Chondrocyte (in vitro differentiated cells): ENCODE measurements at regions not wholly inside any gene's neighbourhood (a gene's known extent, or its start where the extent isn't known, plus 50 kb on each side); places are given as distances from the start of the nearest gene placed in this dataset.

Experiments
- DNase-seq: peaks from one replicate; pipeline ENCODE4 v3.0.0; 2021; ENCODE audit warnings: mixed read lengths, low spot score
- H3K27ac Mint-ChIP-seq: one replicate; pipeline ENCODE4 v1.8.0; 2021; ENCODE audit warnings: mild to moderate bottlenecking, moderate library complexity, mixed read lengths; ENCODE audit not compliant: unreplicated experiment
- H3K27me3 Mint-ChIP-seq: 2 replicates; pipeline ENCODE4 v1.8.0; 2021; ENCODE audit warnings: low read depth, mixed read lengths
- H3K36me3 Mint-ChIP-seq: 2 replicates; pipeline ENCODE4 v1.8.0; 2021; ENCODE audit warnings: low read depth, mixed read lengths
- H3K4me1 Mint-ChIP-seq: 2 replicates; pipeline ENCODE4 v1.8.0; 2021; ENCODE audit warnings: low read depth, mild to moderate bottlenecking, mixed read lengths
- H3K4me3 Mint-ChIP-seq: one replicate; pipeline ENCODE4 v1.8.0; 2021; ENCODE audit warnings: mild to moderate bottlenecking, moderate library complexity, mixed read lengths; ENCODE audit not compliant: unreplicated experiment
- H3K9me3 Mint-ChIP-seq: 2 replicates; pipeline ENCODE4 v1.8.0; 2021; ENCODE audit warnings: low read depth, mixed read lengths
- CTCF ChIP-seq: fragments of 200-600 bp; sonication (generic); IDR thresholded peaks from 2 replicates; pipeline ENCODE4 v1.5.0; 2021; ENCODE audit warnings: antibody characterized with exemption, mild to moderate bottlenecking, moderate library complexity

- no peaks in the 10 kb centered on the region for H3K9me3 Mint-ChIP-seq
- H3K4me1 Mint-ChIP-seq, result peaks cover 54% of the 10 kb centered on the region
- H3K36me3 Mint-ChIP-seq, result peaks cover 4% of the 10 kb centered on the region
- no peak overlapping the region for H3K4me3 Mint-ChIP-seq
- no peak for DNase-seq
- peak overlapping the region; percentile 69 for H3K27ac Mint-ChIP-seq
- TF ChIP-seq CTCF, result no peak
- no peaks in the 10 kb centered on the region for H3K27me3 Mint-ChIP-seq
Observed at GRCh38 chr2:217714287-217714751, 288.5 kb downstream of the TNS1 start.

GRCh38 chr2:217713395-217714286 lies 289.2 kb downstream of the TNS1 start:
- no peak overlapping the region for H3K4me3 Mint-ChIP-seq
- peak overlapping the region; percentile 69 for H3K27ac Mint-ChIP-seq
- H3K27me3 Mint-ChIP-seq, result no peaks in the 10 kb centered on the region
- no peak for DNase-seq
- H3K9me3 Mint-ChIP-seq, result no peaks in the 10 kb centered on the region
- H3K4me1 Mint-ChIP-seq, result peaks cover 55% of the 10 kb centered on the region
- H3K36me3 Mint-ChIP-seq, result peaks cover 4% of the 10 kb centered on the region
- peak; percentile 98 for TF ChIP-seq CTCF

GRCh38 chr2:217712431-217712830 lies 290.4 kb downstream of the TNS1 start:
- no peak overlapping the region for H3K4me3 Mint-ChIP-seq
- TF ChIP-seq CTCF, result no peak
- no peak overlapping the region for H3K27ac Mint-ChIP-seq
- H3K27me3 Mint-ChIP-seq, result no peaks in the 10 kb centered on the region
- no peaks in the 10 kb centered on the region for H3K9me3 Mint-ChIP-seq
- no peak for DNase-seq
- peaks cover 4% of the 10 kb centered on the region for H3K36me3 Mint-ChIP-seq
- peaks cover 58% of the 10 kb centered on the region for H3K4me1 Mint-ChIP-seq

- Mint-ChIP-seq H3K4me3 (no peak overlapping the region), H3K9me3 (no peaks in the 10 kb centered on the region), H3K27ac (no peak overlapping the region), H3K4me1 (peaks cover 67% of the 10 kb centered on the region), H3K27me3 (no peaks in the 10 kb centered on the region), H3K36me3 (peaks cover 3% of the 10 kb centered on the region)
- no peak for TF ChIP-seq CTCF
- no peak for DNase-seq
Observed at GRCh38 chr2:217711188-217711587, 291.6 kb downstream of the TNS1 start.

- H3K4me3 Mint-ChIP-seq, result no peak overlapping the region
- peak overlapping the region; percentile 45 for H3K27ac Mint-ChIP-seq
- peaks cover 3% of the 10 kb centered on the region for H3K36me3 Mint-ChIP-seq
- H3K9me3 Mint-ChIP-seq, result no peaks in the 10 kb centered on the region
- peaks cover 66% of the 10 kb centered on the region for H3K4me1 Mint-ChIP-seq
- TF ChIP-seq CTCF, result no peak
- DNase-seq, result no peak
- no peaks in the 10 kb centered on the region for H3K27me3 Mint-ChIP-seq
Observed at GRCh38 chr2:217710211-217710765, 292.5 kb downstream of the TNS1 start.
